ENCODE measurements at regions not wholly inside any gene's neighbourhood (a gene's known extent, or its start where the extent isn't known, plus 50 kb on each side); places are given as distances from the start of the nearest gene placed in this dataset.

DNA sequence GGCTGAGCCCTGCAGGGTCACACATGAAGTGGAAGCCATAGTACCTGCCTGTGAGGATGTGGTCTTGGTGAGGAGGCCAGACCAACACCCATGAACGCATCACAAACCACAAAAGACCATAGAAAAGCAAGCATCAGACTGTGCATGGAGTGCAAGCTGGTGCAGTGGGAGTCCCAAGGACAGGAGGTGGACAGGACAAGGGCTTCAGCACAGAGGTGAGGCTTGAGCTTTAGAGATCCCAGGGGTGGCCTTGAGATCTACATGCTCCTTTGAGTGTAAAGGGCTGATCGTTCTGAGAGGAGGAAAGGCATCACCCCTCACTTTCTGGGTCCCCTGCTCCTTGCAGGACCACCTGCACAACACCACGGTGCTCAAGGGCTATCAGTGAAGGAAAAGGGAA is 111.9 kb upstream of the F3 start:
- ChIA-PET POLR2A (no interaction called here), CTCF (interaction anchor here (0.6 to 1.0 kb wide), 5 partner anchors 25 to 614 kb away, joined by 3 to 5 read pairs (median 4); no protein-coding TSS in a partner anchor)
- H3K27ac ChIP-seq (ENCODE audit: extremely low read depth, low read depth, low read length) = no peak overlapping the region
- TF ChIP-seq ELK4 (IDR thresholded peaks at IDR 0.05; ENCODE audit: borderline replicate concordance, low read depth, low read length) = no peak
- no peak for TF ChIP-seq ZBTB17 (tag by site-specific recombination; IDR thresholded peaks at IDR 0.05)
- no peak for TF ChIP-seq ZNF660 (tag by site-specific recombination; IDR thresholded peaks at IDR 0.05)
- TF ChIP-seq ZSCAN4 (tag by site-specific recombination; IDR thresholded peaks at IDR 0.05) = no peak
- TF ChIP-seq ZNF26 (tag by site-specific recombination; IDR thresholded peaks at IDR 0.05) = no peak
- TF ChIP-seq ZNF133 (tag by site-specific recombination; IDR thresholded peaks at IDR 0.05) = no peak
- TF ChIP-seq FEZF1 (tag by site-specific recombination; IDR thresholded peaks at IDR 0.05) = no peak
- TF ChIP-seq SALL2 (tag by site-specific recombination; IDR thresholded peaks at IDR 0.05; ENCODE audit: borderline replicate concordance) = no peak
- no peak for TF ChIP-seq ZNF350 (tag by site-specific recombination; IDR thresholded peaks at IDR 0.05)
- TF ChIP-seq ZNF571 (tag by site-specific recombination; IDR thresholded peaks at IDR 0.05) = no peak
- TF ChIP-seq SETDB1 (IDR thresholded peaks at IDR 0.05; ENCODE audit: insufficient read length, low read length) = no peak
- TF ChIP-seq ZNF292 (tag by site-specific recombination; IDR thresholded peaks at IDR 0.05; ENCODE audit: borderline replicate concordance, low read depth) = no peak
- no peak for TF ChIP-seq CTCF (tag by site-specific recombination; IDR thresholded peaks at IDR 0.05)
- no peak for TF ChIP-seq ZNF473 (tag by site-specific recombination; IDR thresholded peaks at IDR 0.05)
- TF ChIP-seq ZNF768 (tag by site-specific recombination; IDR thresholded peaks at IDR 0.05) = no peak
- H3K4me1 ChIP-seq (ENCODE audit: control insufficient read depth, insufficient read depth, low read length) = peaks cover 7% of the 10 kb centered on the region
- no peak overlapping the region for H3K4me3 ChIP-seq (ENCODE audit: low read depth, low read length)
- H3K9me3 ChIP-seq (ENCODE audit: control insufficient read depth, insufficient read depth, low read depth, low read length) = no peaks in the 10 kb centered on the region
- H3K36me3 ChIP-seq (ENCODE audit: control insufficient read depth in 2 of 2, insufficient read depth in 1 of 2, low read length in 2 of 2) = no peaks in the 10 kb centered on the region

DNA sequence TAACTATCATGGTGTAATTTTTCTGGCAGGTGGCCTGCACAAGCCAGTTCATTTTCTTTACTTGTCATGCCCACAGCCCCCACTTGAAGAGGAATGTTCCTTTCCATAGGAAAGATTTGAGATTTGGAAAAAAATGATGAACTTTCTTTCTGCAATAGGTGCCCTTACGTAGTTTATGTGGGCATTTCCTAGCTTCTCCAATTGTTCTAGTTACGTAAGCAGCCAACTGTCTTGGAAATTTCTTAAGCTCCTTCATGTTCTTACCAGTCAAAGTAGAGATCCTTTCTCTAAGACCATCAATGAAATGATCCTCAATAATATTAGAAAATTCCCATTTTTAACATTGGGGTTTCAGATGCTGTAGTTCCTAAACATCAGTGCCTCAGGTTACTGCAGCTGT is 109.5 kb upstream of the F3 start:
- Histone ChIP-seq H3K4me1 (ENCODE audit: control insufficient read depth, insufficient read depth, low read length) (peaks cover 7% of the 10 kb centered on the region), H3K9me3 (ENCODE audit: control insufficient read depth, insufficient read depth, low read depth, low read length) (no peaks in the 10 kb centered on the region), H3K27ac (ENCODE audit: extremely low read depth, low read depth, low read length) (no peak overlapping the region), H3K4me3 (ENCODE audit: low read depth, low read length) (no peak overlapping the region), H3K36me3 (ENCODE audit: control insufficient read depth in 2 of 2, insufficient read depth in 1 of 2, low read length in 2 of 2) (no peaks in the 10 kb centered on the region)
- no peak for TF ChIP-seq ZNF114 (tag by site-specific recombination; IDR thresholded peaks at IDR 0.05)
- TF ChIP-seq, protein P1, sequence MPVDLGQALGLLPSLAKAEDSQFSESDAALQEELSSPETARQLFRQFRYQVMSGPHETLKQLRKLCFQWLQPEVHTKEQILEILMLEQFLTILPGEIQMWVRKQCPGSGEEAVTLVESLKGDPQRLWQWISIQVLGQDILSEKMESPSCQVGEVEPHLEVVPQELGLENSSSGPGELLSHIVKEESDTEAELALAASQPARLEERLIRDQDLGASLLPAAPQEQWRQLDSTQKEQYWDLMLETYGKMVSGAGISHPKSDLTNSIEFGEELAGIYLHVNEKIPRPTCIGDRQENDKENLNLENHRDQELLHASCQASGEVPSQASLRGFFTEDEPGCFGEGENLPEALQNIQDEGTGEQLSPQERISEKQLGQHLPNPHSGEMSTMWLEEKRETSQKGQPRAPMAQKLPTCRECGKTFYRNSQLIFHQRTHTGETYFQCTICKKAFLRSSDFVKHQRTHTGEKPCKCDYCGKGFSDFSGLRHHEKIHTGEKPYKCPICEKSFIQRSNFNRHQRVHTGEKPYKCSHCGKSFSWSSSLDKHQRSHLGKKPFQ (tag by site-specific recombination; IDR thresholded peaks at IDR 0.05) = no peak
- POLR2A ChIA-PET = no interaction called here
- CTCF ChIA-PET = interaction anchor here (0.7 kb wide), 1 partner anchor 89 kb away, joined by 6 read pairs; no protein-coding TSS in a partner anchor
